Progenitor cell of endocrine pancreas (in vitro differentiated cells): ENCODE measurements at regions not wholly inside any gene's neighbourhood (a gene's known extent, or its start where the extent isn't known, plus 50 kb on each side); places are given as distances from the start of the nearest gene placed in this dataset.

Experiments
- DNase-seq: peaks from one replicate; pipeline ENCODE4 v3.0.0; 2021; ENCODE audit warnings: low spot score; ENCODE audit not compliant: unreplicated experiment
- H3K27ac Mint-ChIP-seq: 2 replicates; pipeline ENCODE4 v1.8.0; 2021; ENCODE audit warnings: mild to moderate bottlenecking, moderate library complexity, mixed read lengths
- H3K27me3 Mint-ChIP-seq: 2 replicates; pipeline ENCODE4 v1.8.0; 2021; ENCODE audit warnings: mixed read lengths
- H3K36me3 Mint-ChIP-seq: 2 replicates; pipeline ENCODE4 v1.8.0; 2022; ENCODE audit warnings: mixed read lengths; ENCODE audit not compliant: insufficient read depth
- H3K4me1 Mint-ChIP-seq: 2 replicates; pipeline ENCODE4 v1.8.0; 2021; ENCODE audit warnings: low read depth, mixed read lengths
- H3K4me3 Mint-ChIP-seq: 2 replicates; pipeline ENCODE4 v1.8.0; 2021; ENCODE audit warnings: low read depth, mild to moderate bottlenecking, moderate library complexity, mixed read lengths
- H3K9me3 Mint-ChIP-seq: 2 replicates; pipeline ENCODE4 v1.8.0; 2021; ENCODE audit warnings: low read depth, mixed read lengths
- TF ChIP-seq, protein P1 (sequence below): fragments of 200-600 bp; sonication (generic); IDR thresholded peaks from one replicate; pipeline ENCODE4 v1.5.0; 2021; ENCODE audit warnings: antibody characterized with exemption, mild to moderate bottlenecking; ENCODE audit not compliant: unreplicated experiment

DNA sequence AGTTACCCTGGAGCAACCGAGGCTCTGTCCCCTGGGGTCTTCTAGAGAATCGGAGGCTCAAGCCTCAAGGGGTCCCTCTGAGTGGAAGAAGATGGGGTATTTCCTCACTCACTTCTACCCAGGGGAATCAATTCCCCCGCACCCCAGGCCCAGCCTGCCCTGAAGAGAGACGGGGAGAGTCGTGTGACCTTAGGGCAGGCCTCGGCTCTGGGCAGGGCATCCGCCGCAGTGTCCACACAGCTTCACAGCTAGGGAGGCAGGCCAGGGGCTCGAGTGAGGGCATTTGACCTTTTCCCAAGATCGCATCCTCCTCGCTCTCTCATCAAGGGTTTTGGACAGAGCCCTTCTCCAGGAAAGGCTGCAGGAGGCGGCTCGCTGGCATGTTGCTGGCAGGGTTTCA is 57.9 kb upstream of the CNOT6 start:
- no peak overlapping the region for H3K4me3 Mint-ChIP-seq
- H3K27ac Mint-ChIP-seq = no peak overlapping the region
- H3K27me3 Mint-ChIP-seq = peaks cover 6% of the 10 kb centered on the region
- no peaks in the 10 kb centered on the region for H3K4me1 Mint-ChIP-seq
- TF ChIP-seq, protein P1, sequence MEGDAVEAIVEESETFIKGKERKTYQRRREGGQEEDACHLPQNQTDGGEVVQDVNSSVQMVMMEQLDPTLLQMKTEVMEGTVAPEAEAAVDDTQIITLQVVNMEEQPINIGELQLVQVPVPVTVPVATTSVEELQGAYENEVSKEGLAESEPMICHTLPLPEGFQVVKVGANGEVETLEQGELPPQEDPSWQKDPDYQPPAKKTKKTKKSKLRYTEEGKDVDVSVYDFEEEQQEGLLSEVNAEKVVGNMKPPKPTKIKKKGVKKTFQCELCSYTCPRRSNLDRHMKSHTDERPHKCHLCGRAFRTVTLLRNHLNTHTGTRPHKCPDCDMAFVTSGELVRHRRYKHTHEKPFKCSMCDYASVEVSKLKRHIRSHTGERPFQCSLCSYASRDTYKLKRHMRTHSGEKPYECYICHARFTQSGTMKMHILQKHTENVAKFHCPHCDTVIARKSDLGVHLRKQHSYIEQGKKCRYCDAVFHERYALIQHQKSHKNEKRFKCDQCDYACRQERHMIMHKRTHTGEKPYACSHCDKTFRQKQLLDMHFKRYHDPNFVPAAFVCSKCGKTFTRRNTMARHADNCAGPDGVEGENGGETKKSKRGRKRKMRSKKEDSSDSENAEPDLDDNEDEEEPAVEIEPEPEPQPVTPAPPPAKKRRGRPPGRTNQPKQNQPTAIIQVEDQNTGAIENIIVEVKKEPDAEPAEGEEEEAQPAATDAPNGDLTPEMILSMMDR = no peak
- H3K36me3 Mint-ChIP-seq = no peaks in the 10 kb centered on the region
- no peak for DNase-seq
- H3K9me3 Mint-ChIP-seq = no peaks in the 10 kb centered on the region

DNA sequence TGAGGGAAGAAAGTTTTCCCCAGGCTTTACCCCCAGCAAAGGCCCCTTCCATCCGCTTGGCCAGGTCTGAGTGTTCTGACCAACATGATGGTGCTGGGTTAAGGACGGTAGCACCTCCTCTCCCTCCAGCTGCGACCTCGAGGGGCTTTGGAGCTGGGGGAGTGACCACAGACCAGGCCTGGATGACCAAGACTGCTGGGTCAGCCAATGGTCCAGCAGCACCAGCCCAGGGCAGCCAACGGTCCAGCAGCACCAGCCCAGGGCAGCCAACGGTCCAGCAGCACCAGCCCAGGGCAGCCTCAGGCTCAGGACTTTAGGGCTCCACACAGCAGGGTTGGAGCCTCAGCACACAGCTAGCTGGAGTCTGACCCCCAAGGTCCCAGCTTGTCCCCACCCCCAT is 57.2 kb upstream of the CNOT6 start:
- Mint-ChIP-seq H3K9me3 (no peaks in the 10 kb centered on the region), H3K4me1 (no peaks in the 10 kb centered on the region), H3K27ac (no peak overlapping the region), H3K36me3 (no peaks in the 10 kb centered on the region), H3K27me3 (peaks cover 6% of the 10 kb centered on the region), H3K4me3 (no peak overlapping the region)
- DNase-seq = no peak
- TF ChIP-seq, protein P1 = no peak

DNA sequence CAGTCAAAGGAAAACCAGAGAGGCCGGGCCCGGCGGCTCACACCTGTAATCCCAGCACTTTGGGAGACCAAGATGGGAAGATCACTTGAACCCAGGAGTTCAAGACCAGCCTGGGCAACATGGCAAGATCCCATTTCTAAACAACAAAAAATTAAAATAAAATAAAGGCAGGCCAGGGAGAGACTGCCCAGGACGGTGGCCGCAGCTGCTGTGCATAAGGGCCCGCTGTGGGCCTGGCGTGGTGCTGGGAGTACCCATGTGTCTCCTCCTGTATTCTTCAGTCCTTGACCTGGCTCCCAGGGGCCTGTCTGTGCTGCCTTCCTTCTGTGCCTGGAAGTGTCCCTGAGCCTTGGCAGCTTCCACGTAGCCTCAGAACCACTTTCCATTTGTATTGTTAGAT is 56.8 kb upstream of the CNOT6 start:
- Mint-ChIP-seq H3K4me3 (no peak overlapping the region), H3K9me3 (no peaks in the 10 kb centered on the region), H3K36me3 (no peaks in the 10 kb centered on the region), H3K27me3 (peaks cover 8% of the 10 kb centered on the region), H3K27ac (no peak overlapping the region), H3K4me1 (no peaks in the 10 kb centered on the region)
- TF ChIP-seq, protein P1 = no peak
- no peak for DNase-seq

DNA sequence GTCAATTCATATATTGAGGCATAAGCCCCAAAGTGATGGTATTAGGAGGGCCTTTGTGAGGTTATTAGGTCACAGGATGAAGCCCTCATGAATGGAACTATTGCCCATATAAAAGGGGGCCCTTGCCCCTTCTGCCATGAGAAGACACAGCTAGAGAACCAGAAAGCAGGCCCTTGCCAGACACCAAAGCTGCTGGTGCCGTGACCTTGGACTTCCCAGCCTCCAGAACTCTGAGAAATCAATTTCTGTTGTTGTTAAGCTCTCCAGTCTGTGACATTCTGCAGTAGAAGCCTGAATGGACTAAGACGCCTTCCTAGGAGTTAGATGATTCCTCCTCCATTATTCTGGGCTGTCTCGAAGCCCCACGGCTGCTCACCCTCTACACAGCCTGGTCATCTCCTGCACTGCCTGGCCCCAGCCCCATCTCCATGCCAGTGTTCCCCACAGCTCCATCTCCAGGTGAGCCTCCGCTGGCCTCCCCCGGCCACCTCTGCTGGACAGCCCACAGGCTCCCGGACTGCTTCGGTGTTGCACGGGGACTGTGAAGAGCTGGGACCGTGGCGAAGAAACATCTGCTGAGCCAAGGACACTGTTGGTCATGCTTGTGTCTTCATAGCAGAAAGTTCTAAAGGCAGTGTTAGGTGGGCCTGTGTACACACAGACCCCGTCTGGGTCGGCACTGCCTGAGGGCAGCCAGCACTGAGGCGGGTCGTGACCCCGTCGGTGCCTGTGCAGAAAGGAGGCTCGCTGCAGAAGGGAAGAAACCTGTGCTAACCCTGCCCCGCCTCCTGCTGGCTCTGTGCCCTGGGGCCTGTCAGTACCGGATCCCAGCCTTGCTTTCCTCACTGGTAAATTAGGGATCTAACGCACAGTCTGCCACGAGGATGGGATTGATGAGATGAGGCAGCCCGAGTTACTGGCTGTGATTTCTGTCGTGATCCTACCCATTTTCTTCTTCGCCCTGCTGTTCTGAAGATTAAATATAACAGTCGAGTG is 55.1 kb upstream of the CNOT6 start:
- H3K27ac Mint-ChIP-seq = no peak overlapping the region
- H3K4me3 Mint-ChIP-seq = no peak overlapping the region
- DNase-seq = no peak
- H3K36me3 Mint-ChIP-seq = no peaks in the 10 kb centered on the region
- no peaks in the 10 kb centered on the region for H3K4me1 Mint-ChIP-seq
- H3K9me3 Mint-ChIP-seq = no peaks in the 10 kb centered on the region
- H3K27me3 Mint-ChIP-seq = peaks cover 10% of the 10 kb centered on the region
- TF ChIP-seq, protein P1 = no peak

DNA sequence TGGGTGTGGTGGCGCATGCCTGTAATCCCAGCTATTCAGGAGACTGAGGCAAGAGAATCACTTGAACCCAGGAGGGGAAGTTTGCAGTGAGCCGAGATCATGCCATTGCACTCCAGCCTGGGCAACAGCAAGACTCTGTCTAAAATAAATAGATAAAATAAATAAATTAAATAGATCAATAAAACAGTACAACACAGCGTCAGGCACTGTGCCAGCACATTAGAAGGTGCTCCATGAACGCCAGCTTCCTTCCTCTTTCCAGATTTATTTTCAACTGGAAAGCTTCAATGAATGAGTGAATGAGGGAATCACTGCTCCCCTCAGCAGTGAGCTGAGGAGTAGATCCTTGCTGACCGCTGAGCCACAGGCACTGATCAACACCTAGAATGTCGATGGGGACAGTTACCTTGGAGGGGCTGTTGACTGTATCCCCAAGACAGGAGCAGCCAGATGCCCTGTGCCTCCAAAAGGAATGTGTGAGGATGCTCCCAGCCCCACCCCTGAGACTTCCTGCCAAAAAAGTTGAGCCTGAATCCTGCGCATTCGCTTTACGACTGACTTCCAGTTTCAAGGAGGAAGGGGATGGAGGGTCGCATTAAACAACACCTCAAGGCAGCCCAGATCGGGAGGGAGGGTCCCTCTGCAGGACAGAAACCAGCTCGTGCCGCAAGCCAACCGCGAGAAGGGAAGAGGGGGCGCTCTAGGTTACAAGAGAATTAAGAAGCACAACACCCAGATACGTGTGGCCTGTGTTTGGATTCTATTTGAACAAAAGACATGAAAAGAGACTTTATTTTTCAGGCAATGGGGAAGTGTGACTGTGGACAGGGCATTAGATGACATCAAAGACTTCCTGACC is 54.0 kb upstream of the CNOT6 start:
- no peak overlapping the region for H3K27ac Mint-ChIP-seq
- no peaks in the 10 kb centered on the region for H3K4me1 Mint-ChIP-seq
- peaks cover 5% of the 10 kb centered on the region for H3K9me3 Mint-ChIP-seq
- TF ChIP-seq, protein P1 = no peak
- no peak overlapping the region for H3K4me3 Mint-ChIP-seq
- peaks cover 10% of the 10 kb centered on the region for H3K27me3 Mint-ChIP-seq
- no peak for DNase-seq
- no peaks in the 10 kb centered on the region for H3K36me3 Mint-ChIP-seq
